Left ventricle myocardium inferior (tissue), 1 donor: ENCODE measurements at regions not wholly inside any gene's neighbourhood (a gene's known extent, or its start where the extent isn't known, plus 50 kb on each side); places are given as distances from the start of the nearest gene placed in this dataset.

Source experiments
- DNase-seq: peaks from one replicate; pipeline ENCODE4 v3.0.0-alpha.2; 2020
- H3K27ac ChIP-seq: fragments of 200-600 bp; replicated peaks from 2 replicates; pipeline ENCODE4 v1.8.0; 2021
- H3K27me3 ChIP-seq: fragments of 200-600 bp; 2 replicates; pipeline ENCODE4 v1.8.0; 2021; ENCODE audit warnings: low read depth
- H3K36me3 ChIP-seq: fragments of 200-600 bp; 2 replicates; pipeline ENCODE4 v1.8.0; 2021
- H3K4me1 ChIP-seq: fragments of 200-600 bp; 2 replicates; pipeline ENCODE4 v1.8.0; 2021
- H3K4me3 ChIP-seq: fragments of 200-600 bp; 2 replicates; pipeline ENCODE4 v1.8.0; 2021; ENCODE audit warnings: mild to moderate bottlenecking, moderate library complexity
- H3K9me3 ChIP-seq: fragments of 200-600 bp; replicated peaks from 2 replicates; pipeline ENCODE4 v1.8.0; 2021
- CTCF ChIP-seq: fragments of 200-600 bp; IDR thresholded peaks from 2 replicates; pipeline ENCODE4 v1.8.0; 2021; ENCODE audit warnings: antibody characterized with exemption, mild to moderate bottlenecking, borderline replicate concordance
- intact Hi-C: fragments of 100-400 bp; cut with micrococcal nuclease; formaldehyde crosslinking; loops from one replicate; pipeline ENCODE4 v1.11.0; 2022
- donor health status: DM: no; HTN: yes; CAD: no; lungs with severe emphysema.

GRCh38 chr16:5575646-5576245 lies 478.2 kb upstream of the EEF2KMT start:
- DNase-seq = no peak
- H3K36me3 ChIP-seq = no peaks in the 10 kb centered on the region
- H3K9me3 ChIP-seq = no peaks in the 10 kb centered on the region
- H3K4me1 ChIP-seq = no peaks in the 10 kb centered on the region
- H3K27ac ChIP-seq = no peak overlapping the region
- no peak for TF ChIP-seq CTCF
- H3K4me3 ChIP-seq = no peak overlapping the region
- intact Hi-C loops = no loop called here
- H3K27me3 ChIP-seq = peaks cover 5% of the 10 kb centered on the region

- no peak for TF ChIP-seq CTCF
- intact Hi-C loops = no loop called here
- H3K4me3 ChIP-seq = no peak overlapping the region
- DNase-seq = no peak
- no peaks in the 10 kb centered on the region for H3K36me3 ChIP-seq
- no peaks in the 10 kb centered on the region for H3K9me3 ChIP-seq
- H3K27me3 ChIP-seq = peaks cover 4% of the 10 kb centered on the region
- H3K4me1 ChIP-seq = no peaks in the 10 kb centered on the region
- no peak overlapping the region for H3K27ac ChIP-seq
Measured at GRCh38 chr16:5575121-5575520, 477.5 kb upstream of the EEF2KMT start.

GRCh38 chr16:5572056-5572455 lies 474.5 kb upstream of the EEF2KMT start:
- Histone ChIP-seq H3K36me3 (no peaks in the 10 kb centered on the region), H3K9me3 (no peaks in the 10 kb centered on the region), H3K4me3 (no peak overlapping the region), H3K27ac (no peak overlapping the region), H3K4me1 (no peaks in the 10 kb centered on the region), H3K27me3 (peaks cover 4% of the 10 kb centered on the region)
- no peak for DNase-seq
- TF ChIP-seq CTCF = no peak
- intact Hi-C loops = no loop called here

- Histone ChIP-seq H3K4me3 (no peak overlapping the region), H3K27ac (no peak overlapping the region), H3K27me3 (peaks cover 4% of the 10 kb centered on the region), H3K4me1 (no peaks in the 10 kb centered on the region), H3K9me3 (no peaks in the 10 kb centered on the region), H3K36me3 (no peaks in the 10 kb centered on the region)
- intact Hi-C loops = no loop called here
- no peak for TF ChIP-seq CTCF
- no peak for DNase-seq
Measured at GRCh38 chr16:5571446-5571845, 473.9 kb upstream of the EEF2KMT start.

- intact Hi-C loops = no loop called here
- no peak overlapping the region for H3K4me3 ChIP-seq
- H3K27me3 ChIP-seq = no peaks in the 10 kb centered on the region
- TF ChIP-seq CTCF = no peak
- H3K9me3 ChIP-seq = no peaks in the 10 kb centered on the region
- DNase-seq = no peak
- no peaks in the 10 kb centered on the region for H3K36me3 ChIP-seq
- no peak overlapping the region for H3K27ac ChIP-seq
- no peaks in the 10 kb centered on the region for H3K4me1 ChIP-seq
Measured at GRCh38 chr16:5561800-5562199, 464.2 kb upstream of the EEF2KMT start.

- no peak overlapping the region for H3K4me3 ChIP-seq
- DNase-seq = no peak
- no peak overlapping the region for H3K27ac ChIP-seq
- intact Hi-C loops = no loop called here
- H3K27me3 ChIP-seq = no peaks in the 10 kb centered on the region
- H3K4me1 ChIP-seq = no peaks in the 10 kb centered on the region
- no peak for TF ChIP-seq CTCF
- no peaks in the 10 kb centered on the region for H3K36me3 ChIP-seq
- no peaks in the 10 kb centered on the region for H3K9me3 ChIP-seq
Measured at GRCh38 chr16:5560084-5560483, 462.5 kb upstream of the EEF2KMT start.
